PC-9 (cell line): ENCODE measurements at regions not wholly inside any gene's neighbourhood (a gene's known extent, or its start where the extent isn't known, plus 50 kb on each side); places are given as distances from the start of the nearest gene placed in this dataset.

ENCODE experiments used
- BruUV-seq: library from RNA; stranded (reverse); fragments of 400-500 nt; replicated peaks from 2 replicates; lab custom pipeline; 2021; lab: Mats Ljungman, UMichigan
- CTCF ChIA-PET: fragments of 300-600 bp; sonication (Branson Sonifier 250); formaldehyde crosslinking; loops from one replicate; lab custom pipeline; 2022; ENCODE audit warnings: antibody characterized with exemption; lab: Charles Lee
- POLR2A ChIA-PET: fragments of 300-600 bp; sonication (Branson Sonifier 250); formaldehyde crosslinking; loops from one replicate; lab custom pipeline; 2022; ENCODE audit warnings: antibody characterized with exemption; ENCODE audit not compliant: unreplicated experiment; lab: Charles Lee
- DNase-seq, 2 experiments: peaks; one replicate each; pipeline versions ENCODE4 v3.0.0 to v3.0.0-alpha.2; 2015 to 2022; ENCODE audit warnings: mixed read lengths in 1 of 2
- H2AFZ ChIP-seq: fragments of 200-600 bp; sonication (generic); 2 replicates; pipeline ENCODE4 v1.8.1; 2017; ENCODE audit warnings: antibody characterized with exemption
- H3F3A ChIP-seq: fragments of 200-600 bp; sonication (generic); 2 replicates; pipeline ENCODE4 v1.8.1; 2017; ENCODE audit warnings: antibody characterized with exemption, mild to moderate bottlenecking, low read depth; ENCODE audit not compliant: insufficient read depth
- H3K27ac ChIP-seq: fragments of 200-600 bp; sonication (generic); 2 replicates; pipeline ENCODE4 v1.6.1; 2016; ENCODE audit warnings: mixed run types
- H3K27me3 ChIP-seq: fragments of 200-600 bp; sonication (generic); 2 replicates; pipeline ENCODE4 v1.6.1; 2016; ENCODE audit warnings: low read depth, mixed run types; ENCODE audit not compliant: insufficient read depth
- H3K36me3 ChIP-seq: fragments of 200-600 bp; sonication (generic); 2 replicates; pipeline ENCODE4 v1.6.1; 2016; ENCODE audit warnings: low read depth, mixed run types
- H3K4me1 ChIP-seq: fragments of 200-600 bp; sonication (generic); replicated peaks from 2 replicates; pipeline ENCODE4 v1.6.1; 2016; ENCODE audit warnings: mixed run types; ENCODE audit not compliant: insufficient read depth
- H3K4me2 ChIP-seq: fragments of 200-600 bp; sonication (generic); 2 replicates; pipeline ENCODE4 v1.6.1; 2017; ENCODE audit warnings: mixed run types
- H3K4me3 ChIP-seq: fragments of 200-600 bp; sonication (generic); 2 replicates; pipeline ENCODE4 v1.6.1; 2016; ENCODE audit warnings: mixed run types
- H3K79me2 ChIP-seq: fragments of 200-600 bp; sonication (generic); 2 replicates; pipeline ENCODE4 v1.6.1; 2017; ENCODE audit warnings: low read depth, mixed run types
- H3K9me2 ChIP-seq: fragments of 200-600 bp; sonication (generic); 2 replicates; pipeline ENCODE4 v1.8.1; 2017; ENCODE audit warnings: mild to moderate bottlenecking; ENCODE audit not compliant: insufficient read depth
- H3K9me3 ChIP-seq: fragments of 200-600 bp; sonication (generic); 2 replicates; pipeline ENCODE4 v1.8.1; 2016; ENCODE audit warnings: low read depth; ENCODE audit not compliant: insufficient read depth
- H4K20me1 ChIP-seq: fragments of 200-600 bp; sonication (generic); 2 replicates; pipeline ENCODE4 v1.8.1; 2017; ENCODE audit not compliant: insufficient read depth
- EZH2 ChIP-seq: fragments of 200-600 bp; sonication (generic); IDR thresholded peaks from 2 replicates; pipeline ENCODE4 v1.8.0; 2017; ENCODE audit warnings: antibody characterized with exemption, low read depth
- intact Hi-C: fragments of 100-400 bp; cut with micrococcal nuclease; formaldehyde crosslinking; loops from one replicate; pipeline ENCODE4 v1.10.0; 2022; ENCODE audit not compliant: unreplicated experiment
- TF ChIP-seq, protein P1 (sequence below): fragments of 200-600 bp; sonication (generic); conservative IDR thresholded peaks from 2 replicates; pipeline ENCODE4 v1.6.1; 2017; ENCODE audit warnings: mixed run types, antibody characterized with exemption, mild to moderate bottlenecking, moderate library complexity

DNA sequence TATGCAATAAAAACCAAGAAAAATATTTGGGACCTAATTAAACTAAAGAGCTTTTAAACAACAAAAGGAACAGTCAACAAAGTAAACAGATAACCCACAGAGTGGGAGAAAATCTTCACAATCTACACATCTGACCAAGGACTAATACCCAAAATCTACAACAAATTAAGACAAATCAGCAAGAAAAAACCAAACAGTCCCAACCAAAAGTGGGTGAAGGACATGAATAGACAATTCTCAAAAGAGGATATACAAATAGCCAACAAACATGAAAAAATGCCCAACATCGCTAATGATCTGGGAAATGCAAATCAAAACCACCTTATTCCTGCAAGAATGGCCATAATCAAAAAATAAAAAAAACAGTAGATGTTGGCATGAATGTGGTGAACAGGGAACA, 250.1 kb downstream of the C1D start:
- no peak overlapping the region for H3K27ac ChIP-seq
- no peaks in the 10 kb centered on the region for H3K9me2 ChIP-seq
- H3K4me2 ChIP-seq = no peak overlapping the region
- DNase-seq = no peak
- intact Hi-C loops = no loop called here
- CTCF ChIA-PET = no interaction called here
- POLR2A ChIA-PET = no interaction called here
- H3K4me3 ChIP-seq = no peak overlapping the region
- no TSS peak for BruUV-seq
- no peaks in the 10 kb centered on the region for H4K20me1 ChIP-seq
- H3K9me3 ChIP-seq = no peaks in the 10 kb centered on the region
- no peaks in the 10 kb centered on the region for H3K27me3 ChIP-seq
- no peaks in the 10 kb centered on the region for H3F3A ChIP-seq
- no peaks in the 10 kb centered on the region for H3K36me3 ChIP-seq
- no peak overlapping the region for H2AFZ ChIP-seq
- TF ChIP-seq, protein P1, sequence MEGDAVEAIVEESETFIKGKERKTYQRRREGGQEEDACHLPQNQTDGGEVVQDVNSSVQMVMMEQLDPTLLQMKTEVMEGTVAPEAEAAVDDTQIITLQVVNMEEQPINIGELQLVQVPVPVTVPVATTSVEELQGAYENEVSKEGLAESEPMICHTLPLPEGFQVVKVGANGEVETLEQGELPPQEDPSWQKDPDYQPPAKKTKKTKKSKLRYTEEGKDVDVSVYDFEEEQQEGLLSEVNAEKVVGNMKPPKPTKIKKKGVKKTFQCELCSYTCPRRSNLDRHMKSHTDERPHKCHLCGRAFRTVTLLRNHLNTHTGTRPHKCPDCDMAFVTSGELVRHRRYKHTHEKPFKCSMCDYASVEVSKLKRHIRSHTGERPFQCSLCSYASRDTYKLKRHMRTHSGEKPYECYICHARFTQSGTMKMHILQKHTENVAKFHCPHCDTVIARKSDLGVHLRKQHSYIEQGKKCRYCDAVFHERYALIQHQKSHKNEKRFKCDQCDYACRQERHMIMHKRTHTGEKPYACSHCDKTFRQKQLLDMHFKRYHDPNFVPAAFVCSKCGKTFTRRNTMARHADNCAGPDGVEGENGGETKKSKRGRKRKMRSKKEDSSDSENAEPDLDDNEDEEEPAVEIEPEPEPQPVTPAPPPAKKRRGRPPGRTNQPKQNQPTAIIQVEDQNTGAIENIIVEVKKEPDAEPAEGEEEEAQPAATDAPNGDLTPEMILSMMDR = no peak
- TF ChIP-seq EZH2 = no peak
- no peaks in the 10 kb centered on the region for H3K79me2 ChIP-seq
- H3K4me1 ChIP-seq = no peaks in the 10 kb centered on the region

DNA sequence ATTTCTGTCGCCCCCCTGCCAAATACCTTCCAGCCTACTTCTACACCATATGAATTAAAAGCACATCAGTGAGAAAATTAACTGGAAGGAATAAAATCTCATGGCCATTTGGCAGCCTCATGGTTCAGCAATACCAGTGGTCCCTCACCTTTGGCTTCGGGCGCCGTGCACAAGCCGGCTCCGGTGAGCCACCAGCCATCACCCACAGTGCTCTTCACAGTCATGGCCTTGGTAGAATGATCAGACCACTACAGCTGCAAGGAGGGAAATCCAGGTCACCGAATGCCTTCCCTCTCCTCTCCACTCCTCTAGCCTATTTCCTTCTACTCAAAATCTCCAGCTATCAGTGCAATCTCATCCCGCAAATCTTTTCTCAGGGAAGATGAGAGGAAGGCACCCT, 239.1 kb downstream of the C1D start:
- Histone ChIP-seq H3K9me2 (no peaks in the 10 kb centered on the region), H3K79me2 (no peaks in the 10 kb centered on the region), H3K4me1 (no peaks in the 10 kb centered on the region), H3K4me3 (no peak overlapping the region), H4K20me1 (no peaks in the 10 kb centered on the region), H3F3A (no peaks in the 10 kb centered on the region), H3K27me3 (no peaks in the 10 kb centered on the region), H3K4me2 (no peak overlapping the region), H2AFZ (no peak overlapping the region), H3K27ac (no peak overlapping the region), H3K36me3 (no peaks in the 10 kb centered on the region), H3K9me3 (no peaks in the 10 kb centered on the region)
- CTCF ChIA-PET = no interaction called here
- DNase-seq = no peak
- intact Hi-C loops = no loop called here
- TF ChIP-seq, protein P1 = no peak
- no peak for TF ChIP-seq EZH2
- POLR2A ChIA-PET = no interaction called here
- no TSS peak for BruUV-seq

DNA sequence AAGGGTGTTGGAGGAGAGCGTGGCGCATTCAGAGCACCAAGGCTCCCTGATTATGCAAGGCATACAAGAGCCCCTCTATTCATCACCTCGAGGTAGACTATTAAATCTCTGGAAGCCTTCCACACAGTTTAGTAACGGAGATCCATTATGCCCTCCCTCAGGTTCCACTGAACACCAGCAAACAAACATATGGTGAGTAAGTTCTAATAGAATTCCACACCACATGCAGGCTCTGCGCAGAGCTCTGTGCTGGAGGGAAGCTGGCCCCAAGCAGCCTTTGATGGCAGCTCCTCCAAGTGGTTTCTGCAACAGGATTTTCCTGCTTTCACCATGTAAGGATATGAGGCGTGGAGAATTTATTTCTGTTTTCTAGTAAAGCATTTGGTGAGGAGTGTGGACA, 238.6 kb downstream of the C1D start:
- no peak overlapping the region for H3K4me3 ChIP-seq
- no peaks in the 10 kb centered on the region for H3F3A ChIP-seq
- ChIA-PET CTCF (no interaction called here), POLR2A (no interaction called here)
- no peaks in the 10 kb centered on the region for H3K4me1 ChIP-seq
- no peaks in the 10 kb centered on the region for H3K9me2 ChIP-seq
- no peaks in the 10 kb centered on the region for H3K9me3 ChIP-seq
- intact Hi-C loops = no loop called here
- no peak overlapping the region for H2AFZ ChIP-seq
- H3K36me3 ChIP-seq = no peaks in the 10 kb centered on the region
- H3K27ac ChIP-seq = no peak overlapping the region
- H4K20me1 ChIP-seq = no peaks in the 10 kb centered on the region
- BruUV-seq = no TSS peak
- H3K27me3 ChIP-seq = no peaks in the 10 kb centered on the region
- no peaks in the 10 kb centered on the region for H3K79me2 ChIP-seq
- H3K4me2 ChIP-seq = no peak overlapping the region
- TF ChIP-seq EZH2 = no peak
- TF ChIP-seq, protein P1 = no peak
- DNase-seq = no peak
